Thymus (tissue), 11 donors: ENCODE measurements at regions not wholly inside any gene's neighbourhood (a gene's known extent, or its start where the extent isn't known, plus 50 kb on each side); places are given as distances from the start of the nearest gene placed in this dataset.

Experiments
- DNase-seq, 9 donors: peaks; one replicate each; pipeline ENCODE4 v3.0.0-alpha.2; 2013; ENCODE audit warnings: low spot score in 9 of 9, low read depth in 6 of 9, missing footprints in 1 of 9
- H3K27ac ChIP-seq, 2 donors: one replicate each; pipeline ENCODE4 v1.5.1; 2013; ENCODE audit warnings: control low read depth in 1 of 2, low read depth in 1 of 2, low read length in 1 of 2, mild to moderate bottlenecking in 1 of 2, moderate library complexity in 1 of 2
- H3K27me3 ChIP-seq, 2 donors: one replicate each; pipeline ENCODE4 v1.5.1; 2013; ENCODE audit warnings: low read length in 1 of 2; ENCODE audit not compliant: control insufficient read depth in 2 of 2, insufficient read depth in 1 of 2
- H3K36me3 ChIP-seq, 2 donors: one replicate each; pipeline ENCODE4 v1.5.1; 2013; ENCODE audit warnings: low read length in 1 of 2, mild to moderate bottlenecking in 1 of 2, moderate library complexity in 1 of 2; ENCODE audit not compliant: control insufficient read depth in 2 of 2, insufficient read depth in 2 of 2
- H3K4me1 ChIP-seq, 2 donors: one replicate each; pipeline ENCODE4 v1.5.1; 2013; ENCODE audit warnings: low read length in 2 of 2; ENCODE audit not compliant: control insufficient read depth in 2 of 2, insufficient read depth in 2 of 2
- H3K4me3 ChIP-seq, 2 donors: one replicate each; pipeline ENCODE4 v1.5.1; 2013; ENCODE audit warnings: low read length in 2 of 2, control low read depth in 1 of 2, mild to moderate bottlenecking in 1 of 2
- H3K9me3 ChIP-seq, 2 donors: one replicate each; pipeline ENCODE4 v1.5.1; 2013; ENCODE audit warnings: low read length in 1 of 2, mild to moderate bottlenecking in 1 of 2; ENCODE audit not compliant: control insufficient read depth in 2 of 2, insufficient read depth in 1 of 2
- WGBS: extraction: QIAGEN DNeasy Blood & Tissue Kit; methylation state at CpG from one replicate; pipeline ENCODE4 v1.1.7; 2013; 5-methylcytosine and 5-hydroxymethylcytosine counted together
- donor health status: healthy.

DNA sequence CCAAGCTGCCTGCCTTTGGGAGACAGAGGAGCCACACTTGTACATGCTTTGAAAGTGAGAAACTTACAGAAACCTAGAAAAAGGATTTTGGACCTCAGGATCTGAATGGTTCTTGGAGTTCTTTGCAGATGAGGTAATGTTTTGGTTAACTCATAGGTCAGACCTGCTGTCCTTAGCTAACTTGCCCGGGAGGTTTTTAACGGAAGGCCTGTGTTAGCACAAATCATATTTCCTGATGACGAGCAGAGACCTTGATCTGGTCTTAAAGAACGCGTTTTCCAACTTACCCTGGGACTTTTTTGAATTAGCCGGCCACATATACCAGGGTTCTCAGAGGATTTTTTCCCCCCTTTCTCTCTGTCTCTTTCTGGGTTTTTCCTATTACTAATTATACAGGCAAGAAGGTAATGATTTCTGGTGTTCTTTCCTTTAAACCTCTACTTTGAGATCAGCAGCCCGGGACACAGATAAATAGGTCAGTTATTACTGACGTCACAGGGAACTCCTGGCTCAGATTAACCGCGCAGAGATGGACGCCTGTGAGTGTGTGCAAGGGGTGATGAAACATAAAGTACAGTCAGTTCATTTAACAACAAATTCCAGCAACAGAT lies 101.7 kb upstream of the KLF6 start:
- no peak overlapping the region for H3K4me3 ChIP-seq
- WGBS = 95% methylated on average over 11 of the region's 11 CpGs
- DNase-seq = no peak
- H3K4me1 ChIP-seq = no peaks in the 10 kb centered on the region
- H3K36me3 ChIP-seq = no peaks in the 10 kb centered on the region
- H3K9me3 ChIP-seq = peaks cover 0 to 4% of the 10 kb centered on the region in 2 donors
- no peak overlapping the region for H3K27ac ChIP-seq
- no peaks in the 10 kb centered on the region for H3K27me3 ChIP-seq

- H3K27ac ChIP-seq = no peak overlapping the region
- WGBS = 88% methylated on average over 14 of the region's 14 CpGs
- H3K36me3 ChIP-seq = no peaks in the 10 kb centered on the region
- H3K4me1 ChIP-seq = no peaks in the 10 kb centered on the region
- peaks cover 0 to 4% of the 10 kb centered on the region in 2 donors for H3K9me3 ChIP-seq
- H3K27me3 ChIP-seq = no peaks in the 10 kb centered on the region
- no peak for DNase-seq
- H3K4me3 ChIP-seq = no peak overlapping the region
Measured at GRCh38 chr10:3886191-3886590, 101.2 kb upstream of the KLF6 start.

DNA sequence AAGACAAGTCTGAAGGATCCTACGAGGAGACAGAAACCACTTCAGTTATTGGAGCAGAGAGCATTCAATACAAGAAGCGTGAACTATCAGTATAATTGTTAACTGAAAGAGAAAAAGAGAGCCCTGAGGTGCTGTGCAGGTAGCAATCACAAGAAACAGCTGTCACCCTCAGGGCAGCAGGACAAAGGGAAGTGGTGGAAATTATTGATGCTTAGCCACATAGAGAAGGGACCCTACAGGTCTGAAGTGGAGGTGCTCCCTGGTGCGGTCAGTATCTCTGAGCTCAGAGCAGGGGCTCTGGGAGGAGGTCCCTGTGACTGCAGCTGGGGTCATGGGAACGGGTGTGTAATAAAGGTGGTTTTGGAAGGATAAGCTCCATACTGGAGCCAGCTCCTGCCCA lies 97.8 kb upstream of the KLF6 start:
- Histone ChIP-seq H3K27ac (no peak overlapping the region), H3K36me3 (no peaks in the 10 kb centered on the region), H3K27me3 (no peaks in the 10 kb centered on the region), H3K4me3 (no peak overlapping the region), H3K4me1 (no peaks in the 10 kb centered on the region), H3K9me3 (peaks cover 0 to 4% of the 10 kb centered on the region in 2 donors)
- WGBS = 96% methylated on average over 4 of the region's 4 CpGs
- no peak for DNase-seq

DNA sequence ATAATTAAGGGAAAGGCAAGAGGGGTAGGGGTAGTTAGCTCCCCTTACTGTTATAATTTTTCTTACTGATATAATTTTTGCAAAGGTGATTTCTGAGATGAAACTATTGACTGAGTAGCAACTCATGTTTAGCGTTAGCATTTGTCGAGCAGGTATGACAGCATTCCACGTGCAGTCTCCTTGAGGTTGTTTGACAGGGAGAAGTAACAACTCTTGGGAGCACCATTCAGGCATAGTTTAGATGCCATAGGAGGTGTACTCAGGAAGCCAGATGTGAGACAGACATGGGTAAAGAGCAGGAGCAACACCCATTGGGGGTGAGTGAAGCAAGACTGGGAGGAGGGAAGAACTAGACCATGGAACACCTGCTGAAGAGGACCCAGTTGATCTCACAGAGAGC lies 96.6 kb upstream of the KLF6 start:
- Histone ChIP-seq H3K36me3 (no peaks in the 10 kb centered on the region), H3K4me1 (no peaks in the 10 kb centered on the region), H3K9me3 (peaks cover 0 to 4% of the 10 kb centered on the region in 2 donors), H3K27me3 (no peaks in the 10 kb centered on the region), H3K27ac (no peak overlapping the region), H3K4me3 (no peak overlapping the region)
- DNase-seq = no peak
- 98% methylated on average over 3 of the region's 3 CpGs for WGBS

DNA sequence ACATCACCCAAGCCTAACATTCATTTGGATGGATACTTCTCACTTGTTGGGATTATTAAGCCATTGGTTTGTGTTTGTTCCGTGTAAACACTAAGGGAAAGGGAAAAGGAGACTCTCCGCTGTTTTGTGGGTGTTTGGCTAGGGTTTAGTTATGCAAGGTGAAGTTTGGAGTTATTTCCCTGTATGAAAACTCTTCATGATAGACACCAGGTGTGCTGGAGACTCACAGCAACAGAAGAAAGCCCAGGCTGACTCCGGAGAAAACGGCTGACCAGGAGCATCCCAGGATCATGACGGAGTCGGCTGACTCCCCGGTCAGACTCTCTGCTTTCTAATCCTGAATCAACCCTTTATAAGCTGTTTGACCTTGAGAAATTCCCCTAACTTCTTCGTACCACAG lies 94.1 kb upstream of the KLF6 start:
- Histone ChIP-seq H3K9me3 (peaks cover 0 to 4% of the 10 kb centered on the region in 2 donors), H3K4me1 (peaks cover 15 to 21% of the 10 kb centered on the region in 2 donors), H3K27ac (no peak overlapping the region), H3K4me3 (no peak overlapping the region), H3K27me3 (no peaks in the 10 kb centered on the region), H3K36me3 (no peaks in the 10 kb centered on the region)
- no peak for DNase-seq
- 98% methylated on average over 8 of the region's 8 CpGs for WGBS

- WGBS = 91% methylated on average over 4 of the region's 4 CpGs
- H3K9me3 ChIP-seq = peaks cover 0 to 4% of the 10 kb centered on the region in 2 donors
- no peaks in the 10 kb centered on the region for H3K36me3 ChIP-seq
- H3K27ac ChIP-seq = no peak overlapping the region
- H3K4me3 ChIP-seq = no peak overlapping the region
- H3K4me1 ChIP-seq = peaks cover 15 to 21% of the 10 kb centered on the region in 2 donors
- no peak for DNase-seq
- H3K27me3 ChIP-seq = no peaks in the 10 kb centered on the region
Measured at GRCh38 chr10:3877211-3878000, 92.4 kb upstream of the KLF6 start.

DNA sequence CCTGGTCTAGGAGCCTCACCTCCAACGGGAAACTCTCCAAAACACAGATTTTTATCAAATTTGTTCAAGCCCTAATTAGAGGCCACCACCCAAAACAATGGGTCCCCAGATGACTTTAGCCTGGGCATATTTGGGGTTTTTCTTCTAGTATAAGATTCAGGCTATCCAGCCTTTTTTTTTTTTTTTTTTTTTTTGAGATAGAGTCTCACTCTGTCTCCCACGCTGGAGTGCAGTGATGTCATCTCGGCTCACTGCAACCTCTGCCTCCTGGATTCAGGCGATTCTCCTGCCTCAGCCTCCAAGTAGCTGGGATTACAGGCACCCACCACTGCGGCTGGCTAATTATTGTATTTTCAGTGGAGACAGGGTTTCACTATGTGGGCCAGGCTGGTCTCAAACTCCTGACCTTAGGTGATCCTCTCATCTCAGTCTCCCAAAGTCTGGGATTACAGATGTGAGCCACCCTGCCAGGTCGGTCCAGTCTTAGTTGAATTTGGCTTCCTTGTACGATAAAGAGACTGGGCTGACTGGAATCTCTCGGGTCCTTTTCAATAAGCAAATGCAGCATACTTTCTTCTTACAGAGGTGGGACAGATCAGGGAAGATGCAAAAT lies 91.4 kb upstream of the KLF6 start:
- Histone ChIP-seq H3K9me3 (no peaks in the 10 kb centered on the region), H3K36me3 (no peaks in the 10 kb centered on the region), H3K27ac (no peak overlapping the region), H3K27me3 (no peaks in the 10 kb centered on the region), H3K4me3 (no peak overlapping the region), H3K4me1 (peaks cover 15 to 21% of the 10 kb centered on the region in 2 donors)
- 92% methylated on average over 8 of the region's 8 CpGs for WGBS
- no peak for DNase-seq

DNA sequence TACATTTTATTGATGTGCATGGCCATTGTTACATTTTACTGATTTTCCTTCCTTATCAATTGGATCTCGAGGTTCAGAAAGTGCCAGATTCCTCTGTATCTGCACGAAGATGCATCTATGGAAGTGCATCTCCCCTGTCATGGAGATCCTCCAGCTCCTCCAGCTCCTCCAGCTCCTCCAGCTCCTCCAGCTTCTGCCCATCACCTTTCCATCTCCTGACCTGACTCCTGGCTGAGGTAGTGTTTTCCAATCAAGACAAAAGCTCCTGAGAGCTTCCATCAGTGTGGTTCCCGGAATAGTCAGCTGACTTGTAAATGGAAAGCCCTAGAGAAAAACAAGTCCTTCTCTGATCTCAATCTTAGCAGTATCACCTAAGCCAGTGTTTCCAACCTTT lies 90.8 kb upstream of the KLF6 start:
- Histone ChIP-seq H3K27ac (peak overlapping the region; percentile 58 to 78), H3K36me3 (no peaks in the 10 kb centered on the region), H3K4me1 (peaks cover 15 to 21% of the 10 kb centered on the region in 2 donors), H3K27me3 (no peaks in the 10 kb centered on the region), H3K4me3 (no peak overlapping the region), H3K9me3 (no peaks in the 10 kb centered on the region)
- DNase-seq = no peak
- WGBS = 71% methylated on average over 3 of the region's 3 CpGs
